Mesendoderm (in vitro differentiated cells): ENCODE measurements at regions not wholly inside any gene's neighbourhood (a gene's known extent, or its start where the extent isn't known, plus 50 kb on each side); places are given as distances from the start of the nearest gene placed in this dataset.

Experiments used
- DNase-seq: peaks from one replicate; pipeline ENCODE4 v3.0.0; 2013
- H2AK5ac ChIP-seq: 2 replicates; pipeline ENCODE4 v1.6.1; 2013; ENCODE audit warnings: low read length, inconsistent platforms
- H2BK120ac ChIP-seq: 2 replicates; pipeline ENCODE4 v1.6.1; 2013; ENCODE audit warnings: low read depth, mild to moderate bottlenecking, low read length, moderate library complexity, mixed read lengths
- H2BK15ac ChIP-seq: replicated peaks from 2 replicates; pipeline ENCODE4 v1.6.1; 2013; ENCODE audit warnings: low read depth, mild to moderate bottlenecking, moderate library complexity
- H2BK5ac ChIP-seq: 2 replicates; pipeline ENCODE4 v1.6.1; 2013; ENCODE audit warnings: low read length, inconsistent platforms
- H3K18ac ChIP-seq: 2 replicates; pipeline ENCODE4 v1.6.1; 2013; ENCODE audit warnings: mild to moderate bottlenecking, low read length, mixed read lengths
- H3K23ac ChIP-seq: one replicate; pipeline ENCODE4 v1.6.1; 2013; ENCODE audit warnings: low read length
- H3K27ac ChIP-seq: 2 replicates; pipeline ENCODE4 v1.5.1; 2013; ENCODE audit warnings: low read depth, mild to moderate bottlenecking, inconsistent platforms, low read length, moderate library complexity
- H3K27me3 ChIP-seq: 2 replicates; pipeline ENCODE4 v1.6.1; 2013; ENCODE audit warnings: low read length, control low read depth, mild to moderate bottlenecking, inconsistent platforms; ENCODE audit not compliant: insufficient read depth, poor library complexity
- H3K36me3 ChIP-seq: 2 replicates; pipeline ENCODE4 v1.6.1; 2013; ENCODE audit warnings: low read length, inconsistent platforms; ENCODE audit not compliant: control insufficient read depth, insufficient read depth
- H3K4ac ChIP-seq: one replicate; pipeline ENCODE4 v1.6.1; 2013; ENCODE audit warnings: low read depth, mild to moderate bottlenecking, low read length, moderate library complexity
- H3K4me1 ChIP-seq: 2 replicates; pipeline ENCODE4 v1.6.1; 2013; ENCODE audit warnings: low read depth, low read length, inconsistent platforms; ENCODE audit not compliant: control insufficient read depth
- H3K4me2 ChIP-seq: 2 replicates; pipeline ENCODE4 v1.6.1; 2013; ENCODE audit warnings: low read length
- H3K4me3 ChIP-seq: 2 replicates; pipeline ENCODE4 v1.5.1; 2013; ENCODE audit warnings: mild to moderate bottlenecking, low read length
- H3K56ac ChIP-seq: one replicate; pipeline ENCODE4 v1.6.1; 2013; ENCODE audit warnings: low read length
- H3K79me1 ChIP-seq: 2 replicates; pipeline ENCODE4 v1.6.1; 2013; ENCODE audit warnings: low read length, inconsistent platforms
- H3K79me2 ChIP-seq: 2 replicates; pipeline ENCODE4 v1.6.1; 2013; ENCODE audit warnings: mild to moderate bottlenecking, low read length; ENCODE audit not compliant: control insufficient read depth, insufficient read depth
- H3K9ac ChIP-seq: 2 replicates; pipeline ENCODE4 v1.6.1; 2013; ENCODE audit warnings: low read length, inconsistent platforms
- H4K5ac ChIP-seq: one replicate; pipeline ENCODE4 v1.6.1; 2013; ENCODE audit warnings: low read length
- H4K8ac ChIP-seq: one replicate; pipeline ENCODE4 v1.6.1; 2013; ENCODE audit warnings: low read depth, mild to moderate bottlenecking, control low read depth, low read length, moderate library complexity
- WGBS: extraction: QIAGEN DNeasy Blood & Tissue Kit; methylation state at CpG from one replicate; pipeline ENCODE4 v1.1.7; 2013; ENCODE audit warnings: low lambda C conversion rate, missing lambda C conversion rate; ENCODE audit not compliant: insufficient coverage; ENCODE audit errors: extremely low coverage; 5-methylcytosine and 5-hydroxymethylcytosine counted together

DNA sequence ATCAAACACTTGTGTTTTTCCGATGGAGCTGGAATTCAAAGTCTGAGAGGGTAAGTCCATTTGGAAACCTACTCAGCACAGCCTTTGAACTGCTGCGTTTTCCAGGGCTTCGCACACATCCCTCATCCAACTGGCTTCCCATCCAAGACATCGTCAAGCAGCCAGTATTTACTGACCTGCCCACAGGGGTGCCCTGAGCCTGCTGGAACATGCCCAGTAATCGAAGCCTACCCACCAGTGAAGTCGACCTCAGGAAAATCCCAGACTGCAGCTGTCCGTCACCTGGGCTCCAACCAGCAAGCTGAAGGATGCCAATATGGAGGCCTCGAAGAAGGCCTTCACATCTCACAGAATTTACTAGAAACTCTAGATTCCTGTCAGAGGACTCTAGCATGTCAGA, 261.6 kb downstream of the PLPP3 start:
- H2BK120ac ChIP-seq: no peak overlapping the region
- H2BK15ac ChIP-seq: no peak overlapping the region
- H3K27me3 ChIP-seq: no peaks in the 10 kb centered on the region
- H3K9ac ChIP-seq: no peak overlapping the region
- H3K79me2 ChIP-seq: no peaks in the 10 kb centered on the region
- no peak for DNase-seq
- no peak overlapping the region for H3K27ac ChIP-seq
- no peak overlapping the region for H3K56ac ChIP-seq
- H2AK5ac ChIP-seq: no peak overlapping the region
- no peak overlapping the region for H3K4ac ChIP-seq
- no peak overlapping the region for H3K4me3 ChIP-seq
- no peaks in the 10 kb centered on the region for H3K4me1 ChIP-seq
- H3K79me1 ChIP-seq: no peaks in the 10 kb centered on the region
- H3K4me2 ChIP-seq: no peak overlapping the region
- H3K36me3 ChIP-seq: no peaks in the 10 kb centered on the region
- H3K23ac ChIP-seq: no peak overlapping the region
- no peak overlapping the region for H3K18ac ChIP-seq
- H4K5ac ChIP-seq: no peak overlapping the region
- H4K8ac ChIP-seq: no peak overlapping the region
- WGBS: no CpG with 5 or more reads among the region's 8 CpGs
- H2BK5ac ChIP-seq: no peak overlapping the region

GRCh38 chr1:56315293-56315942, 263.9 kb downstream of the PLPP3 start:
- no peak overlapping the region for H2BK120ac ChIP-seq
- H3K4me1 ChIP-seq: no peaks in the 10 kb centered on the region
- no peak overlapping the region for H3K18ac ChIP-seq
- H3K27me3 ChIP-seq: no peaks in the 10 kb centered on the region
- no peak for DNase-seq
- no peak overlapping the region for H3K4me3 ChIP-seq
- WGBS: no CpG with 5 or more reads among the region's 3 CpGs
- H3K36me3 ChIP-seq: no peaks in the 10 kb centered on the region
- H2AK5ac ChIP-seq: no peak overlapping the region
- H4K8ac ChIP-seq: no peak overlapping the region
- H3K4me2 ChIP-seq: no peak overlapping the region
- no peaks in the 10 kb centered on the region for H3K79me1 ChIP-seq
- H3K23ac ChIP-seq: no peak overlapping the region
- H2BK5ac ChIP-seq: no peak overlapping the region
- no peak overlapping the region for H3K4ac ChIP-seq
- no peaks in the 10 kb centered on the region for H3K79me2 ChIP-seq
- H3K56ac ChIP-seq: no peak overlapping the region
- no peak overlapping the region for H2BK15ac ChIP-seq
- no peak overlapping the region for H3K27ac ChIP-seq
- no peak overlapping the region for H3K9ac ChIP-seq
- no peak overlapping the region for H4K5ac ChIP-seq

GRCh38 chr1:56313560-56313959, 265.8 kb downstream of the PLPP3 start:
- Histone ChIP-seq H2AK5ac (no peak overlapping the region), H3K79me1 (no peaks in the 10 kb centered on the region), H3K27me3 (no peaks in the 10 kb centered on the region), H3K23ac (no peak overlapping the region), H3K18ac (no peak overlapping the region), H3K36me3 (no peaks in the 10 kb centered on the region), H3K4me1 (no peaks in the 10 kb centered on the region), H3K4me3 (no peak overlapping the region), H3K9ac (no peak overlapping the region), H2BK120ac (no peak overlapping the region), H2BK15ac (no peak overlapping the region), H3K56ac (no peak overlapping the region), H3K27ac (no peak overlapping the region), H3K4me2 (no peak overlapping the region), H4K5ac (no peak overlapping the region), H2BK5ac (no peak overlapping the region), H3K79me2 (no peaks in the 10 kb centered on the region), H4K8ac (no peak overlapping the region), H3K4ac (no peak overlapping the region)
- no CpG with 5 or more reads among the region's 2 CpGs for WGBS
- no peak for DNase-seq

DNA sequence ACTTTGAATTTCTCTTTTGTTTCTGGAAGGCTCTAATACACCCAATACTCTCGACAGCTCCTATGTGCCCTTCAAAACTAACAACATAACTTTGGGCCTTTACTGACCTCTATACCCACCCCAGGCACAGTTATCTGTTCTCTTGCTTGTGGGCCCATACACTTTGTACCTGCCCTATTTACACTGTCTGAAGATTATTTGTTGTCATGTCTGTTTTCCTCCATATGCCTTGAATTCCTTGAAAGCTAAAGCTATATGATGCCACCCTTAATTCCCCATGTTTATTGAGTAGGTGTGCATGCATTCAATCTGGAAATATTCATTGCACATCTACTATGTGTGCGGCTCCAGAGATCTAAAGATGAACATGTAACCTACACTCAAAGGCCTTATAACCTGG, 267.6 kb downstream of the PLPP3 start:
- no peak overlapping the region for H3K18ac ChIP-seq
- H2AK5ac ChIP-seq: no peak overlapping the region
- H3K23ac ChIP-seq: no peak overlapping the region
- no peaks in the 10 kb centered on the region for H3K4me1 ChIP-seq
- no peak overlapping the region for H3K27ac ChIP-seq
- WGBS: no CpG with 5 or more reads among the region's 2 CpGs
- H3K79me2 ChIP-seq: no peaks in the 10 kb centered on the region
- H3K4me3 ChIP-seq: no peak overlapping the region
- no peak overlapping the region for H3K4ac ChIP-seq
- no peaks in the 10 kb centered on the region for H3K79me1 ChIP-seq
- H2BK5ac ChIP-seq: no peak overlapping the region
- H4K5ac ChIP-seq: no peak overlapping the region
- no peaks in the 10 kb centered on the region for H3K36me3 ChIP-seq
- no peak overlapping the region for H4K8ac ChIP-seq
- H3K27me3 ChIP-seq: no peaks in the 10 kb centered on the region
- H3K56ac ChIP-seq: no peak overlapping the region
- no peak overlapping the region for H2BK15ac ChIP-seq
- DNase-seq: no peak
- no peak overlapping the region for H3K9ac ChIP-seq
- H3K4me2 ChIP-seq: no peak overlapping the region
- no peak overlapping the region for H2BK120ac ChIP-seq

- WGBS: no CpG with 5 or more reads among the region's 3 CpGs
- no peaks in the 10 kb centered on the region for H3K4me1 ChIP-seq
- no peaks in the 10 kb centered on the region for H3K27me3 ChIP-seq
- H2BK120ac ChIP-seq: no peak overlapping the region
- no peaks in the 10 kb centered on the region for H3K79me1 ChIP-seq
- H3K79me2 ChIP-seq: no peaks in the 10 kb centered on the region
- H3K4me3 ChIP-seq: no peak overlapping the region
- H4K5ac ChIP-seq: no peak overlapping the region
- DNase-seq: no peak
- H3K27ac ChIP-seq: no peak overlapping the region
- H3K23ac ChIP-seq: no peak overlapping the region
- H3K9ac ChIP-seq: no peak overlapping the region
- no peak overlapping the region for H3K4me2 ChIP-seq
- H3K4ac ChIP-seq: no peak overlapping the region
- no peak overlapping the region for H2AK5ac ChIP-seq
- H3K18ac ChIP-seq: no peak overlapping the region
- H2BK15ac ChIP-seq: no peak overlapping the region
- H3K56ac ChIP-seq: no peak overlapping the region
- H4K8ac ChIP-seq: no peak overlapping the region
- no peak overlapping the region for H2BK5ac ChIP-seq
- H3K36me3 ChIP-seq: no peaks in the 10 kb centered on the region
Observed at GRCh38 chr1:56310945-56311344, 268.4 kb downstream of the PLPP3 start.

DNA sequence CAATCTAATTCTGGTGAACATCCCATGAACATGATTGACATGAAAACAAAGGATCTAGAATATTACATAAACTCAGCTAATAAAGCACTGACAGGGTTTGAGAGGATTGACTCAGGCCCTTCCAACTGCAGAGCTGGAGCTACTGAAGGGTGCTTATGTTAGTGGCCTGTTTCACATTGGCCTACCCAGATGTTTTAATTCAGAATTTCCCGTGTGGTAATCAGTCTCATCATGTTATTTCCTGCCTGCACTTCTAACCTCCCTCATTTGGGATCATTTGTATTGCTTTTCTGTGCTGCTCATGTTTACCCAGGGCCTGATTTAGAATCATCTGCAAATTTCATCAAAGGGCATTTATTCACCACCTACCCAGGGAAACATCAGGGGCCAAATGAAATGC, 270.3 kb downstream of the PLPP3 start:
- Histone ChIP-seq H3K4me3 (no peak overlapping the region), H2BK5ac (no peak overlapping the region), H4K8ac (no peak overlapping the region), H3K79me1 (no peaks in the 10 kb centered on the region), H3K27me3 (no peaks in the 10 kb centered on the region), H3K9ac (no peak overlapping the region), H3K23ac (no peak overlapping the region), H3K4me2 (no peak overlapping the region), H3K79me2 (no peaks in the 10 kb centered on the region), H3K18ac (no peak overlapping the region), H3K56ac (no peak overlapping the region), H2BK120ac (no peak overlapping the region), H2AK5ac (no peak overlapping the region), H3K4ac (no peak overlapping the region), H3K27ac (no peak overlapping the region), H3K4me1 (no peaks in the 10 kb centered on the region), H2BK15ac (no peak overlapping the region), H3K36me3 (no peaks in the 10 kb centered on the region), H4K5ac (no peak overlapping the region)
- no CpG with 5 or more reads among the region's 1 CpG for WGBS
- DNase-seq: no peak
